GM18861 (cell line): ENCODE measurements at regions not wholly inside any gene's neighbourhood (a gene's known extent, or its start where the extent isn't known, plus 50 kb on each side); places are given as distances from the start of the nearest gene placed in this dataset.

Source experiments
- ATAC-seq: cut with Tn5 transposase; IDR thresholded peaks from one replicate; pipeline ENCODE4 v1.9.1; 2021; ENCODE audit not compliant: unreplicated experiment

GRCh38 chr1:56395776-56396175 is 183.6 kb downstream of the PLPP3 start:
- ATAC-seq, result no peak

- ATAC-seq, result no peak
These were observed 185.1 kb downstream of the PLPP3 start for GRCh38 chr1:56394298-56394697.

- no peak for ATAC-seq
These were observed 188.2 kb downstream of the PLPP3 start for GRCh38 chr1:56390934-56391731.

- no peak for ATAC-seq
These were observed 189.0 kb downstream of the PLPP3 start for GRCh38 chr1:56390232-56390867.

- no peak for ATAC-seq
These were observed 189.6 kb downstream of the PLPP3 start for GRCh38 chr1:56389813-56390212.

- no peak for ATAC-seq
These were observed 192.2 kb downstream of the PLPP3 start for GRCh38 chr1:56387071-56387740.

- no peak for ATAC-seq
These were observed 194.0 kb downstream of the PLPP3 start for GRCh38 chr1:56385314-56385713.

GRCh38 chr1:56382929-56383328 is 196.4 kb downstream of the PLPP3 start:
- no peak for ATAC-seq

GRCh38 chr1:56380531-56380930 is 198.8 kb downstream of the PLPP3 start:
- ATAC-seq, result no peak

- ATAC-seq, result no peak
These were observed 200.9 kb downstream of the PLPP3 start for GRCh38 chr1:56378341-56379070.

- no peak for ATAC-seq
These were observed 201.9 kb downstream of the PLPP3 start for GRCh38 chr1:56377431-56377830.

GRCh38 chr1:56376188-56376984 is 203.0 kb downstream of the PLPP3 start:
- ATAC-seq, result no peak

GRCh38 chr1:56375326-56375804 is 204.0 kb downstream of the PLPP3 start:
- ATAC-seq, result no peak

GRCh38 chr1:56374026-56374974 is 205.1 kb downstream of the PLPP3 start:
- no peak for ATAC-seq

GRCh38 chr1:56370513-56370912 is 208.8 kb downstream of the PLPP3 start:
- no peak for ATAC-seq

GRCh38 chr1:56363007-56363770 is 216.2 kb downstream of the PLPP3 start:
- ATAC-seq, result no peak

GRCh38 chr1:56360021-56360420 is 219.3 kb downstream of the PLPP3 start:
- no peak for ATAC-seq

- ATAC-seq, result no peak
These were observed 220.3 kb downstream of the PLPP3 start for GRCh38 chr1:56359056-56359455.
